ENCODE measurements at regions not wholly inside any gene's neighbourhood (a gene's known extent, or its start where the extent isn't known, plus 50 kb on each side); places are given as distances from the start of the nearest gene placed in this dataset.

DNA sequence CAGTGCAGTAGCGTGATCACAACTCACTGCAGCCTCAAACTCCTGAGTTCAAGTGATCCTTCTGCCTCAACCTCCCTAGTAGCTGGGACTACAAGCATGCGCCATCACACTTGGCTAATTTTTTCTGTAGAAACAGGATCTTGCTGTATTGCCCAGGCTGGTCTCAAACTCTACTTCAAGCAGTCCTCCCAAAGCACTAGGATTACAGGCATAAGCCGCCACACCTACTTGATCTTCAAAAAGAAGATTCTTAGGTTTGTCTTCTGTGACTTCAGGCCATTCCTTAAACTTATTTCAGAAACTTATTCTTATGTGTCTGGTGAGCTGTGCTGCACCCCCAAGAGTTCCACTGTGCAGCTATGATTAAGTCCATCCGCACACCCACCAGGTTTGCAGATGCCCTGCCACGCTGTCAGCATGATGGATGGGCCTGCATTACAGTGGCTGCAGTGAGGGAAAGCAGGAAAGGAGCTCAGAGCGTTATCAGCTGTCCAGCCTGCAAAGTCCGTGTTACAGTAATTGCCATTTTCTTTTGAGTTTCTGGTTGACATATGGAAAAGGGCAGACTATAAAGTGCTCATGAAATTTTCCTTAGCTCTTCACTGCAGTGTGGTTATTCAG, 146.6 kb downstream of the AASDH start (continued):
- TF ChIP-seq, protein P1, sequence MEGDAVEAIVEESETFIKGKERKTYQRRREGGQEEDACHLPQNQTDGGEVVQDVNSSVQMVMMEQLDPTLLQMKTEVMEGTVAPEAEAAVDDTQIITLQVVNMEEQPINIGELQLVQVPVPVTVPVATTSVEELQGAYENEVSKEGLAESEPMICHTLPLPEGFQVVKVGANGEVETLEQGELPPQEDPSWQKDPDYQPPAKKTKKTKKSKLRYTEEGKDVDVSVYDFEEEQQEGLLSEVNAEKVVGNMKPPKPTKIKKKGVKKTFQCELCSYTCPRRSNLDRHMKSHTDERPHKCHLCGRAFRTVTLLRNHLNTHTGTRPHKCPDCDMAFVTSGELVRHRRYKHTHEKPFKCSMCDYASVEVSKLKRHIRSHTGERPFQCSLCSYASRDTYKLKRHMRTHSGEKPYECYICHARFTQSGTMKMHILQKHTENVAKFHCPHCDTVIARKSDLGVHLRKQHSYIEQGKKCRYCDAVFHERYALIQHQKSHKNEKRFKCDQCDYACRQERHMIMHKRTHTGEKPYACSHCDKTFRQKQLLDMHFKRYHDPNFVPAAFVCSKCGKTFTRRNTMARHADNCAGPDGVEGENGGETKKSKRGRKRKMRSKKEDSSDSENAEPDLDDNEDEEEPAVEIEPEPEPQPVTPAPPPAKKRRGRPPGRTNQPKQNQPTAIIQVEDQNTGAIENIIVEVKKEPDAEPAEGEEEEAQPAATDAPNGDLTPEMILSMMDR (IDR thresholded peaks at IDR 0.05): no peak
- TF ChIP-seq ELF1 (IDR thresholded peaks at IDR 0.05) (no peak), NRF1 (IDR thresholded peaks at IDR 0.05; ENCODE audit: low read depth, low read length) (no peak), FOSL2 (IDR thresholded peaks at IDR 0.05; ENCODE audit: borderline replicate concordance, low read depth) (no peak), TAF1 (IDR thresholded peaks at IDR 0.05; ENCODE audit: borderline replicate concordance, low read depth, low read length) (peak; percentile 25; the same call in 1 of the 2 replicates)
- TF ChIP-seq, protein P2, sequence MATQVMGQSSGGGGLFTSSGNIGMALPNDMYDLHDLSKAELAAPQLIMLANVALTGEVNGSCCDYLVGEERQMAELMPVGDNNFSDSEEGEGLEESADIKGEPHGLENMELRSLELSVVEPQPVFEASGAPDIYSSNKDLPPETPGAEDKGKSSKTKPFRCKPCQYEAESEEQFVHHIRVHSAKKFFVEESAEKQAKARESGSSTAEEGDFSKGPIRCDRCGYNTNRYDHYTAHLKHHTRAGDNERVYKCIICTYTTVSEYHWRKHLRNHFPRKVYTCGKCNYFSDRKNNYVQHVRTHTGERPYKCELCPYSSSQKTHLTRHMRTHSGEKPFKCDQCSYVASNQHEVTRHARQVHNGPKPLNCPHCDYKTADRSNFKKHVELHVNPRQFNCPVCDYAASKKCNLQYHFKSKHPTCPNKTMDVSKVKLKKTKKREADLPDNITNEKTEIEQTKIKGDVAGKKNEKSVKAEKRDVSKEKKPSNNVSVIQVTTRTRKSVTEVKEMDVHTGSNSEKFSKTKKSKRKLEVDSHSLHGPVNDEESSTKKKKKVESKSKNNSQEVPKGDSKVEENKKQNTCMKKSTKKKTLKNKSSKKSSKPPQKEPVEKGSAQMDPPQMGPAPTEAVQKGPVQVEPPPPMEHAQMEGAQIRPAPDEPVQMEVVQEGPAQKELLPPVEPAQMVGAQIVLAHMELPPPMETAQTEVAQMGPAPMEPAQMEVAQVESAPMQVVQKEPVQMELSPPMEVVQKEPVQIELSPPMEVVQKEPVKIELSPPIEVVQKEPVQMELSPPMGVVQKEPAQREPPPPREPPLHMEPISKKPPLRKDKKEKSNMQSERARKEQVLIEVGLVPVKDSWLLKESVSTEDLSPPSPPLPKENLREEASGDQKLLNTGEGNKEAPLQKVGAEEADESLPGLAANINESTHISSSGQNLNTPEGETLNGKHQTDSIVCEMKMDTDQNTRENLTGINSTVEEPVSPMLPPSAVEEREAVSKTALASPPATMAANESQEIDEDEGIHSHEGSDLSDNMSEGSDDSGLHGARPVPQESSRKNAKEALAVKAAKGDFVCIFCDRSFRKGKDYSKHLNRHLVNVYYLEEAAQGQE (IDR thresholded peaks at IDR 0.05; ENCODE audit: low read depth, low read length): 0 out of 2 replicates have a peak, but pooled peaks have one; percentile 55

DNA sequence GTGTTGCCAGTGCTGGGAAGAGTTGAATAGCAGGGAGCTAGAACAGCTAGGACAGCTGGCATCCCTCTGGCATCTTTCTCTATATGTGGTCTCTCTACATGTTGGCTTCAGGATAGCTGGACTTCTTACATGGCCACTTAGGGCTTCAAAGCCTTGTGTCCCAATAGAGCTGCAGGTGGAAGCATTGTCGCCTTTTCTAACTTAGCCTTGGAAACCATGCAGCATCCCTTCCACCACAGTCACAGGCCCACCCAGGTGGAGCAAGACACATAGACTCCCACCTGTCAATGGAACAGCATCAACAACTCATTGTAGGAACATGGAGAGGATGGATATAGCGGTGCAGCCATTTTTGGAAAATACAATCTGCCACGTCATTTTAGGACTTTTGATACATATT, 149.0 kb downstream of the AASDH start:
- Histone ChIP-seq H3K27ac (ENCODE audit: low read depth in 2 of 2, low read length in 1 of 2) (peak overlapping the region in 1 of 2 experiments; percentile 99; a peak in 2 of 4 replicates), H3K9ac (no peak overlapping the region), H2AFZ (ENCODE audit: low read depth) (no peak overlapping the region), H3K4me1 (ENCODE audit: control insufficient read depth in 1 of 2, insufficient read depth in 2 of 2, low read depth in 1 of 2, low read length in 1 of 2) (peaks cover 0 to 55% of the 10 kb centered on the region in 2 experiments; a peak in 2 of 4 replicates), H3K9me3 (no peaks in the 10 kb centered on the region), H3K36me3 (replicated peaks in 1 of 2; ENCODE audit: control insufficient read depth in 1 of 2, insufficient read depth in 2 of 2, low read length in 1 of 2) (no peaks in the 10 kb centered on the region), H3K27me3 (ENCODE audit: insufficient read depth) (no peaks in the 10 kb centered on the region), H3F3A (replicated peaks; ENCODE audit: insufficient read depth) (no peaks in the 10 kb centered on the region), H3K4me2 (no peak overlapping the region), H4K20me1 (ENCODE audit: insufficient read depth) (no peaks in the 10 kb centered on the region), H3K9me2 (no peaks in the 10 kb centered on the region), H3K79me2 (ENCODE audit: insufficient read depth) (no peaks in the 10 kb centered on the region), H3K4me3 (ENCODE audit: low read depth in 2 of 2, low read length in 1 of 2) (no peak overlapping the region)
- ChIA-PET CTCF (no interaction called here), POLR2A (no interaction called here)
- no peak for DNase-seq
- TF ChIP-seq EZH2phosphoT487 (IDR thresholded peaks at IDR 0.05; ENCODE audit: borderline replicate concordance, low read depth): no peak
- TF ChIP-seq ELF1 (IDR thresholded peaks at IDR 0.05): no peak
- no peak for TF ChIP-seq MXI1 (IDR thresholded peaks at IDR 0.05; ENCODE audit: low read depth, low read length)
- no peak for TF ChIP-seq TEAD4 (IDR thresholded peaks at IDR 0.05; ENCODE audit: borderline replicate concordance, insufficient read depth)
- no peak for TF ChIP-seq NRF1 (IDR thresholded peaks at IDR 0.05; ENCODE audit: low read depth, low read length)
- TF ChIP-seq, protein P3, sequence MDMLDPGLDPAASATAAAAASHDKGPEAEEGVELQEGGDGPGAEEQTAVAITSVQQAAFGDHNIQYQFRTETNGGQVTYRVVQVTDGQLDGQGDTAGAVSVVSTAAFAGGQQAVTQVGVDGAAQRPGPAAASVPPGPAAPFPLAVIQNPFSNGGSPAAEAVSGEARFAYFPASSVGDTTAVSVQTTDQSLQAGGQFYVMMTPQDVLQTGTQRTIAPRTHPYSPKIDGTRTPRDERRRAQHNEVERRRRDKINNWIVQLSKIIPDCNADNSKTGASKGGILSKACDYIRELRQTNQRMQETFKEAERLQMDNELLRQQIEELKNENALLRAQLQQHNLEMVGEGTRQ (IDR thresholded peaks at IDR 0.05; ENCODE audit: borderline replicate concordance, low read depth, low read length): no peak
- no peak for TF ChIP-seq GATA2 (CRISPR knock-in tag; IDR thresholded peaks at IDR 0.05)
- WGBS (ENCODE audit: low lambda C conversion rate): 93% methylated on average over 3 of the region's 3 CpGs
